Neural progenitor cell (in vitro differentiated cells): ENCODE measurements at regions not wholly inside any gene's neighbourhood (a gene's known extent, or its start where the extent isn't known, plus 50 kb on each side); places are given as distances from the start of the nearest gene placed in this dataset.

ENCODE experiments used
- DNase-seq: peaks from one replicate; pipeline ENCODE4 v3.0.0-alpha.2; 2016; ENCODE audit warnings: low spot score
- H2AFZ ChIP-seq: fragments of 200-600 bp; sonication (generic); replicated peaks from 2 replicates; pipeline ENCODE4 v1.6.1; 2016; ENCODE audit warnings: antibody characterized with exemption
- H3F3A ChIP-seq: fragments of 200-600 bp; sonication (generic); 2 replicates; pipeline ENCODE4 v1.6.1; 2016; ENCODE audit warnings: antibody characterized with exemption, low read depth
- H3K27ac ChIP-seq: fragments of 200-600 bp; sonication (generic); 2 replicates; pipeline ENCODE4 v1.5.1; 2016; ENCODE audit warnings: mild to moderate bottlenecking
- H3K27me3 ChIP-seq: fragments of 200-600 bp; sonication (generic); 2 replicates; pipeline ENCODE4 v1.6.1; 2016; ENCODE audit warnings: mild to moderate bottlenecking, moderate library complexity
- H3K36me3 ChIP-seq: fragments of 200-600 bp; sonication (generic); 2 replicates; pipeline ENCODE4 v1.5.1; 2016
- H3K4me1 ChIP-seq: fragments of 200-600 bp; sonication (generic); 2 replicates; pipeline ENCODE4 v1.6.1; 2016; ENCODE audit warnings: mixed run types
- H3K4me2 ChIP-seq: fragments of 200-600 bp; sonication (generic); 2 replicates; pipeline ENCODE4 v1.6.1; 2016
- H3K4me3 ChIP-seq: fragments of 200-600 bp; sonication (generic); 2 replicates; pipeline ENCODE4 v1.5.1; 2016
- H3K79me2 ChIP-seq: fragments of 200-600 bp; sonication (generic); 2 replicates; pipeline ENCODE4 v1.6.1; 2016; ENCODE audit warnings: low read depth
- H3K9ac ChIP-seq: fragments of 200-600 bp; sonication (generic); 2 replicates; pipeline ENCODE4 v1.6.1; 2016
- H3K9me3 ChIP-seq: fragments of 200-600 bp; sonication (generic); 2 replicates; pipeline ENCODE4 v1.5.1; 2016; ENCODE audit warnings: low read depth
- H4K20me1 ChIP-seq: fragments of 200-600 bp; sonication (generic); 2 replicates; pipeline ENCODE4 v1.6.1; 2016; ENCODE audit warnings: low read depth
- H3K27ac Mint-ChIP-seq: 3 replicates; pipeline ENCODE4 v1.8.0; 2021; ENCODE audit warnings: mixed read lengths
- H3K27me3 Mint-ChIP-seq: 2 replicates; pipeline ENCODE4 v1.8.0; 2022; ENCODE audit warnings: low read depth, mild to moderate bottlenecking, inconsistent platforms, moderate library complexity, mixed read lengths; ENCODE audit not compliant: insufficient read depth
- H3K36me3 Mint-ChIP-seq: 3 replicates; pipeline ENCODE4 v1.8.0; 2021; ENCODE audit warnings: mixed read lengths
- H3K4me1 Mint-ChIP-seq: 3 replicates; pipeline ENCODE4 v1.8.0; 2021; ENCODE audit warnings: mixed read lengths
- H3K4me3 Mint-ChIP-seq: 3 replicates; pipeline ENCODE4 v1.8.0; 2021; ENCODE audit warnings: mild to moderate bottlenecking, moderate library complexity, mixed read lengths
- H3K9me3 Mint-ChIP-seq: 3 replicates; pipeline ENCODE4 v1.8.0; 2020; ENCODE audit warnings: mixed read lengths
- EZH2 ChIP-seq: fragments of 200-600 bp; sonication (generic); IDR thresholded peaks from 2 replicates; pipeline ENCODE4 v1.6.1; 2017; ENCODE audit warnings: antibody characterized with exemption, mild to moderate bottlenecking, moderate library complexity
- EZH2phosphoT487 ChIP-seq: fragments of 200-600 bp; sonication (generic); IDR thresholded peaks from 2 replicates; pipeline ENCODE4 v1.6.1; 2017; ENCODE audit warnings: antibody characterized with exemption
- TF ChIP-seq, protein P1 (sequence below): fragments of 200-600 bp; sonication (generic); IDR thresholded peaks from 2 replicates; pipeline ENCODE4 v1.5.1; 2017; ENCODE audit warnings: antibody characterized with exemption, mild to moderate bottlenecking

GRCh38 chr9:88742483-88742882 is 207.5 kb downstream of the NXNL2 start:
- TF ChIP-seq EZH2phosphoT487 (no peak), EZH2 (no peak)
- TF ChIP-seq, protein P1, sequence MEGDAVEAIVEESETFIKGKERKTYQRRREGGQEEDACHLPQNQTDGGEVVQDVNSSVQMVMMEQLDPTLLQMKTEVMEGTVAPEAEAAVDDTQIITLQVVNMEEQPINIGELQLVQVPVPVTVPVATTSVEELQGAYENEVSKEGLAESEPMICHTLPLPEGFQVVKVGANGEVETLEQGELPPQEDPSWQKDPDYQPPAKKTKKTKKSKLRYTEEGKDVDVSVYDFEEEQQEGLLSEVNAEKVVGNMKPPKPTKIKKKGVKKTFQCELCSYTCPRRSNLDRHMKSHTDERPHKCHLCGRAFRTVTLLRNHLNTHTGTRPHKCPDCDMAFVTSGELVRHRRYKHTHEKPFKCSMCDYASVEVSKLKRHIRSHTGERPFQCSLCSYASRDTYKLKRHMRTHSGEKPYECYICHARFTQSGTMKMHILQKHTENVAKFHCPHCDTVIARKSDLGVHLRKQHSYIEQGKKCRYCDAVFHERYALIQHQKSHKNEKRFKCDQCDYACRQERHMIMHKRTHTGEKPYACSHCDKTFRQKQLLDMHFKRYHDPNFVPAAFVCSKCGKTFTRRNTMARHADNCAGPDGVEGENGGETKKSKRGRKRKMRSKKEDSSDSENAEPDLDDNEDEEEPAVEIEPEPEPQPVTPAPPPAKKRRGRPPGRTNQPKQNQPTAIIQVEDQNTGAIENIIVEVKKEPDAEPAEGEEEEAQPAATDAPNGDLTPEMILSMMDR: no peak
- Histone ChIP-seq H3K36me3 (no peaks in the 10 kb centered on the region), H3K27ac (no peak overlapping the region), H2AFZ (no peak overlapping the region), H3K79me2 (no peaks in the 10 kb centered on the region), H4K20me1 (no peaks in the 10 kb centered on the region), H3F3A (peaks cover 19% of the 10 kb centered on the region), H3K27me3 (no peaks in the 10 kb centered on the region), H3K9me3 (no peaks in the 10 kb centered on the region), H3K9ac (no peak overlapping the region), H3K4me3 (no peak overlapping the region), H3K4me1 (peaks cover 20% of the 10 kb centered on the region), H3K4me2 (no peak overlapping the region)
- no peaks in the 10 kb centered on the region for H3K36me3 Mint-ChIP-seq
- H3K27ac Mint-ChIP-seq: no peak overlapping the region
- H3K4me1 Mint-ChIP-seq: peaks cover 38% of the 10 kb centered on the region
- H3K27me3 Mint-ChIP-seq: peaks cover 3% of the 10 kb centered on the region
- peaks cover 8% of the 10 kb centered on the region for H3K9me3 Mint-ChIP-seq
- DNase-seq: no peak
- no peak overlapping the region for H3K4me3 Mint-ChIP-seq

GRCh38 chr9:88742905-88743304 is 207.9 kb downstream of the NXNL2 start:
- DNase-seq: no peak

GRCh38 chr9:88745276-88746001 is 210.5 kb downstream of the NXNL2 start:
- no peaks in the 10 kb centered on the region for H4K20me1 ChIP-seq
- H3K4me1 ChIP-seq: peaks cover 30% of the 10 kb centered on the region
- no peak overlapping the region for H3K4me3 ChIP-seq
- no peak overlapping the region for H3K9ac ChIP-seq
- no peak overlapping the region for H3K27ac ChIP-seq
- peaks cover 6% of the 10 kb centered on the region for H3K27me3 Mint-ChIP-seq
- no peaks in the 10 kb centered on the region for H3K79me2 ChIP-seq
- H3K9me3 Mint-ChIP-seq: peaks cover 13% of the 10 kb centered on the region
- H2AFZ ChIP-seq: no peak overlapping the region
- H3K36me3 Mint-ChIP-seq: peaks cover 2% of the 10 kb centered on the region
- H3K4me2 ChIP-seq: no peak overlapping the region
- peak overlapping the region; percentile 43 for H3K27ac Mint-ChIP-seq
- H3K27me3 ChIP-seq: no peaks in the 10 kb centered on the region
- no peak for TF ChIP-seq EZH2
- H3F3A ChIP-seq: peaks cover 27% of the 10 kb centered on the region
- no peak overlapping the region for H3K4me3 Mint-ChIP-seq
- H3K36me3 ChIP-seq: no peaks in the 10 kb centered on the region
- DNase-seq: no peak
- H3K9me3 ChIP-seq: no peaks in the 10 kb centered on the region
- peaks cover 45% of the 10 kb centered on the region for H3K4me1 Mint-ChIP-seq

More at GRCh38 chr9:88742905-88743304, 207.9 kb downstream of the NXNL2 start:
- no peak overlapping the region for H2AFZ ChIP-seq
- Mint-ChIP-seq H3K27me3 (peaks cover 3% of the 10 kb centered on the region), H3K9me3 (peaks cover 8% of the 10 kb centered on the region), H3K36me3 (no peaks in the 10 kb centered on the region), H3K4me3 (no peak overlapping the region), H3K27ac (no peak overlapping the region), H3K4me1 (peaks cover 42% of the 10 kb centered on the region)
- H3K4me3 ChIP-seq: no peak overlapping the region
- no peak overlapping the region for H3K27ac ChIP-seq
- H3K9ac ChIP-seq: no peak overlapping the region
- H3K79me2 ChIP-seq: no peaks in the 10 kb centered on the region
- H4K20me1 ChIP-seq: no peaks in the 10 kb centered on the region
- H3K4me2 ChIP-seq: no peak overlapping the region
- TF ChIP-seq, protein P1: no peak
- TF ChIP-seq EZH2phosphoT487 (no peak), EZH2 (no peak)
- no peaks in the 10 kb centered on the region for H3K36me3 ChIP-seq
- H3K4me1 ChIP-seq: peaks cover 19% of the 10 kb centered on the region
- peaks cover 20% of the 10 kb centered on the region for H3F3A ChIP-seq
- H3K27me3 ChIP-seq: no peaks in the 10 kb centered on the region
- H3K9me3 ChIP-seq: no peaks in the 10 kb centered on the region

- H3K4me1 ChIP-seq: peaks cover 30% of the 10 kb centered on the region
- H3K9ac ChIP-seq: no peak overlapping the region
- no peak overlapping the region for H3K27ac ChIP-seq
- H3F3A ChIP-seq: peaks cover 27% of the 10 kb centered on the region
- H3K36me3 Mint-ChIP-seq: peaks cover 2% of the 10 kb centered on the region
- peak overlapping the region; percentile 84 for H3K27ac Mint-ChIP-seq
- no peaks in the 10 kb centered on the region for H3K9me3 ChIP-seq
- H3K4me3 ChIP-seq: no peak overlapping the region
- TF ChIP-seq, protein P1: no peak
- no peak for TF ChIP-seq EZH2
- TF ChIP-seq EZH2phosphoT487: no peak
- H3K9me3 Mint-ChIP-seq: peaks cover 12% of the 10 kb centered on the region
- H3K4me1 Mint-ChIP-seq: peaks cover 45% of the 10 kb centered on the region
- no peak for DNase-seq
- H3K4me2 ChIP-seq: peak overlapping the region; percentile 15
- no peaks in the 10 kb centered on the region for H3K36me3 ChIP-seq
- peak overlapping the region; percentile 92 for H2AFZ ChIP-seq
- H4K20me1 ChIP-seq: no peaks in the 10 kb centered on the region
- peaks cover 6% of the 10 kb centered on the region for H3K27me3 Mint-ChIP-seq
- no peaks in the 10 kb centered on the region for H3K79me2 ChIP-seq
- no peaks in the 10 kb centered on the region for H3K27me3 ChIP-seq
- H3K4me3 Mint-ChIP-seq: no peak overlapping the region
These were observed 211.2 kb downstream of the NXNL2 start for GRCh38 chr9:88746029-88746742.
